HUES64 (cell line): ENCODE measurements at regions not wholly inside any gene's neighbourhood (a gene's known extent, or its start where the extent isn't known, plus 50 kb on each side); places are given as distances from the start of the nearest gene placed in this dataset.

Experiments used
- H3K27ac ChIP-seq: 2 replicates; pipeline ENCODE4 v1.7.0; 2013; ENCODE audit warnings: low read depth, low read length, inconsistent platforms
- H3K27me3 ChIP-seq: 2 replicates; pipeline ENCODE4 v1.6.1; 2013; ENCODE audit warnings: mild to moderate bottlenecking, low read length; ENCODE audit not compliant: insufficient read depth
- H3K36me3 ChIP-seq: 2 replicates; pipeline ENCODE4 v1.6.1; 2013; ENCODE audit warnings: mild to moderate bottlenecking, low read length; ENCODE audit not compliant: insufficient read depth
- H3K4me1 ChIP-seq: 2 replicates; pipeline ENCODE4 v1.6.1; 2013; ENCODE audit warnings: mild to moderate bottlenecking, low read length, moderate library complexity; ENCODE audit not compliant: insufficient read depth
- H3K4me3 ChIP-seq: 2 replicates; pipeline ENCODE4 v1.5.1; 2013; ENCODE audit warnings: mild to moderate bottlenecking, low read length, moderate library complexity
- H3K9ac ChIP-seq: 2 replicates; pipeline ENCODE4 v1.6.1; 2013; ENCODE audit warnings: mild to moderate bottlenecking, low read depth, low read length
- H3K9me3 ChIP-seq: 2 replicates; pipeline ENCODE4 v1.6.1; 2013; ENCODE audit warnings: low read depth, low read length; ENCODE audit not compliant: insufficient read depth
- WGBS: fragments of 150-250, 120-280 bp; methylation state at CpG from one replicate; pipeline ENCODE4 v1.1.7; 2013; ENCODE audit warnings: missing lambda C conversion rate; 5-methylcytosine and 5-hydroxymethylcytosine counted together

- no peak overlapping the region for H3K27ac ChIP-seq
- no peaks in the 10 kb centered on the region for H3K4me1 ChIP-seq
- H3K9me3 ChIP-seq, result peaks cover 3% of the 10 kb centered on the region; the same call in 1 of the 2 replicates
- no peaks in the 10 kb centered on the region for H3K27me3 ChIP-seq
- 98% methylated on average over 9 of the region's 9 CpGs for WGBS
- no peaks in the 10 kb centered on the region for H3K36me3 ChIP-seq
- no peak overlapping the region for H3K9ac ChIP-seq
- H3K4me3 ChIP-seq, result no peak overlapping the region
Measured at GRCh38 chr16:54703339-54703738, 227.3 kb upstream of the IRX5 start.

- H3K4me1 ChIP-seq, result no peaks in the 10 kb centered on the region
- no peak overlapping the region for H3K27ac ChIP-seq
- no peak overlapping the region for H3K9ac ChIP-seq
- H3K27me3 ChIP-seq, result no peaks in the 10 kb centered on the region
- H3K36me3 ChIP-seq, result no peaks in the 10 kb centered on the region
- 94% methylated on average over 5 of the region's 6 CpGs for WGBS
- peaks cover 3% of the 10 kb centered on the region; the same call in 1 of the 2 replicates for H3K9me3 ChIP-seq
- no peak overlapping the region for H3K4me3 ChIP-seq
Measured at GRCh38 chr16:54699656-54700055, 231.0 kb upstream of the IRX5 start.

- WGBS, result 95% methylated on average over 8 of the region's 8 CpGs
- H3K36me3 ChIP-seq, result no peaks in the 10 kb centered on the region
- no peak overlapping the region for H3K9ac ChIP-seq
- no peak overlapping the region for H3K27ac ChIP-seq
- H3K27me3 ChIP-seq, result no peaks in the 10 kb centered on the region
- H3K4me3 ChIP-seq, result no peak overlapping the region
- H3K4me1 ChIP-seq, result no peaks in the 10 kb centered on the region
- H3K9me3 ChIP-seq, result peaks cover 3% of the 10 kb centered on the region; the same call in 1 of the 2 replicates
Measured at GRCh38 chr16:54697677-54698076, 233.0 kb upstream of the IRX5 start.

DNA sequence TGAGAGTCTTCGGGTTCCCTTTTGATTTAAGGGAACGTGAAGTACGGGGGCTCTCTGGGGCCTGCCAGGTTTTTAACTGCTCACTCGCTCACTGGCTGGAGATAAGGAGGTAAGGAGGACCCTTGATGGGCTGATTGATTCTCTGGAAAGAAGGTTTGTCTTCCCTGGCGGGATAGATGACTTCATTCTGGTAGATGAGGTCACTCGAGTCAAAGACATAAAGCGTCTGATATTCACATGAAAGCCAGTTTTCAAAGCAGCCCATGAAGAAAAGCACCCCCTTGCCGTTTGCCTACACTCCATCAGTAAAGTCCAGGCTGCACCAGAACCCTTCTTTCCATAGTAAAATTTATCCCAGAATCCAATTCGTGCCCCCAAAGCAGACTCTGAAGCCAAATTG, 233.7 kb upstream of the IRX5 start:
- H3K27me3 ChIP-seq, result no peaks in the 10 kb centered on the region
- H3K27ac ChIP-seq, result no peak overlapping the region
- no peak overlapping the region for H3K4me3 ChIP-seq
- no peak overlapping the region for H3K9ac ChIP-seq
- no peaks in the 10 kb centered on the region for H3K4me1 ChIP-seq
- 93% methylated on average over 9 of the region's 9 CpGs for WGBS
- peaks cover 3% of the 10 kb centered on the region; the same call in 1 of the 2 replicates for H3K9me3 ChIP-seq
- H3K36me3 ChIP-seq, result no peaks in the 10 kb centered on the region

GRCh38 chr16:54696522-54696921, 234.1 kb upstream of the IRX5 start:
- 93% methylated on average over 8 of the region's 8 CpGs for WGBS
- H3K4me1 ChIP-seq, result no peaks in the 10 kb centered on the region
- H3K4me3 ChIP-seq, result no peak overlapping the region
- H3K36me3 ChIP-seq, result no peaks in the 10 kb centered on the region
- no peak overlapping the region for H3K9ac ChIP-seq
- no peaks in the 10 kb centered on the region for H3K27me3 ChIP-seq
- no peak overlapping the region for H3K27ac ChIP-seq
- H3K9me3 ChIP-seq, result peaks cover 3% of the 10 kb centered on the region; the same call in 1 of the 2 replicates

DNA sequence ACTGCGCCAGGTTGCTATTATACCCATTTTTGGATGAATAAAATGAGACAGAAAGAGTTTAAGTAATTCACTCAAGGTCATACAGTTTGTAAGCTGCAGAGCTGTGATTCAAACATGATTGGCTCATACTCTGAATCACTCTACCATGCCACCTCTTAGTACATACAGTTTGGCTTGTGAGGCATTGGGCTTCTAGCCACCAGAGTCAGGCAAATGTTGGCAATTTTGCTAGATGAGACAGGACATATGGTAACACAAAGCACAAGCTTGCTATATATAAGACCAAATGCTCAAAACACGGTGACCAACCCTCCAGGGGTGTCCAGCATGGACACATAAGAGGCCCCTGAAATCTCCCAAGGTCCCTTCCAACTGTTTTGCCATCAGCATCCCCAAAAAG, 236.0 kb upstream of the IRX5 start:
- H3K9me3 ChIP-seq, result no peaks in the 10 kb centered on the region
- no peaks in the 10 kb centered on the region for H3K36me3 ChIP-seq
- no peaks in the 10 kb centered on the region for H3K27me3 ChIP-seq
- no peak overlapping the region for H3K9ac ChIP-seq
- 93% methylated on average over 2 of the region's 2 CpGs for WGBS
- H3K4me3 ChIP-seq, result no peak overlapping the region
- no peak overlapping the region for H3K27ac ChIP-seq
- H3K4me1 ChIP-seq, result peaks cover 12% of the 10 kb centered on the region

- Histone ChIP-seq H3K4me3 (no peak overlapping the region), H3K9me3 (no peaks in the 10 kb centered on the region), H3K4me1 (peaks cover 16% of the 10 kb centered on the region), H3K27me3 (no peaks in the 10 kb centered on the region), H3K36me3 (no peaks in the 10 kb centered on the region), H3K9ac (no peak overlapping the region), H3K27ac (no peak overlapping the region)
Measured at GRCh38 chr16:54693864-54694263, 236.8 kb upstream of the IRX5 start.

- Histone ChIP-seq H3K9ac (no peak overlapping the region), H3K9me3 (no peaks in the 10 kb centered on the region), H3K4me3 (no peak overlapping the region), H3K4me1 (peaks cover 25% of the 10 kb centered on the region), H3K27me3 (no peaks in the 10 kb centered on the region), H3K27ac (no peak overlapping the region), H3K36me3 (no peaks in the 10 kb centered on the region)
- WGBS, result 9% methylated on average over 1 of the region's 2 CpGs
Measured at GRCh38 chr16:54690710-54691109, 240.0 kb upstream of the IRX5 start.

DNA sequence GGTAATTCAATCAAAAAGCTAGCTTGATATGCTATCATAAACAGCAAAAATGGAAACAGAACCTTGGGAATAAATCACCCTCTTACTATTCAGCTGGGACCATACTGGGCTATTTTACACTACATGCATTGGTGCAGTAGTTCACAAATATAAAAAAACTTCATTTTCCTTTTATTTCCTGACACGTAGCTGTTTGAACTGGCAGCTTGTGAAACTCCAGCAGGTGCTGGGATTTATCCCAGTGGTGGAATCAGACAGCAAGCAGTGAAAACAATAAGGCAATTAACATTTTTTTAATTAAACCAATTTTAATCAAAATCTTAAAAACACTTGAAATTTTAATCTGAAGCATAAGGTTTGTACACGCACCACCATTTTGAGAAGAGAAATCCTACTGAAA, 240.4 kb upstream of the IRX5 start:
- 83% methylated on average over 2 of the region's 2 CpGs for WGBS
- no peak overlapping the region for H3K4me3 ChIP-seq

DNA sequence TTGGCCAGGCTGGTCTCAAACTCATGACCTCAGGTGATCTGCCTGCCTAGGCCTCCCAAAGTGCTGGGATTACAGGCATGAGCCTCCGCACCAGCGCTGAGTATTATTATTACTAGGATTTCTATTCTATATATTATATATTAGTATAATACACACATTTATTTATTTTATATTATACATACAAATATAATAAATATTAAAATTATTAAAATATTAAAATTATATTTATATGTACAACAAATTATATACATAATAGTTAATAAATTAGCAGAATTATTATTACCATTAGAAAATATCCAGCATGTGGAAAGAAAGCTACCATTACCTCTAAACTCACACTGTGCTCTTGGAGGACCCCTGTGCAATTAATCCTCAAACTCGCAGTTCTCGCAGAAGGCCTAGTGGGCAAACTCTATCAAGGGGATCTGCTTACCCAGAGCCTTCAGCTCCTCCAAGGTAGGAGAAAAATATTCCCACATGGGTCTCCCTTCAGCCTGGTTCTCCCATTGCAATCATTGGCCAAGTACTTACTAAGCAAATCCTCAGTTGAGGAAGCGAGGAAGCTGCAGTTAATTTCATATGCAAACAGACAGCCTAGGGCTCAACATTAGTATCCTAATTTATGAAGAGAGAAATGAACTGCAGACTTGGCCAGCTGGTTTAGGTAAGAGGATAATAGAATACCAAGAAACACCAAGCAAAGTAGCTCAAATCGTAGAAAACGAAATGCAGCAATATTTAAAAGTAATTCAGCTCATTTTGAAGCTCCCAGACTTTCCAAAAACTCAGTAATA, 241.4 kb upstream of the IRX5 start:
- Histone ChIP-seq H3K4me3 (no peak overlapping the region), H3K27me3 (peaks cover 12% of the 10 kb centered on the region), H3K36me3 (no peaks in the 10 kb centered on the region), H3K9me3 (no peaks in the 10 kb centered on the region), H3K27ac (no peak overlapping the region), H3K4me1 (peaks cover 25% of the 10 kb centered on the region), H3K9ac (no peak overlapping the region)
- WGBS, result 95% methylated on average over 5 of the region's 7 CpGs

More for the DNA sequence above, 240.4 kb upstream of the IRX5 start:
- Histone ChIP-seq H3K9me3 (no peaks in the 10 kb centered on the region), H3K27ac (no peak overlapping the region), H3K36me3 (no peaks in the 10 kb centered on the region), H3K9ac (no peak overlapping the region), H3K4me1 (peaks cover 25% of the 10 kb centered on the region), H3K27me3 (peaks cover 3% of the 10 kb centered on the region)

GRCh38 chr16:54688339-54688738, 242.3 kb upstream of the IRX5 start:
- H3K36me3 ChIP-seq, result no peaks in the 10 kb centered on the region
- no peak overlapping the region for H3K27ac ChIP-seq
- H3K4me1 ChIP-seq, result peaks cover 25% of the 10 kb centered on the region
- WGBS, result 97% methylated on average over 1 of the region's 1 CpG
- H3K9me3 ChIP-seq, result no peaks in the 10 kb centered on the region
- H3K9ac ChIP-seq, result no peak overlapping the region
- H3K27me3 ChIP-seq, result peaks cover 15% of the 10 kb centered on the region
- H3K4me3 ChIP-seq, result no peak overlapping the region
